ENCODE measurements at regions not wholly inside any gene's neighbourhood (a gene's known extent, or its start where the extent isn't known, plus 50 kb on each side); places are given as distances from the start of the nearest gene placed in this dataset.

DNA sequence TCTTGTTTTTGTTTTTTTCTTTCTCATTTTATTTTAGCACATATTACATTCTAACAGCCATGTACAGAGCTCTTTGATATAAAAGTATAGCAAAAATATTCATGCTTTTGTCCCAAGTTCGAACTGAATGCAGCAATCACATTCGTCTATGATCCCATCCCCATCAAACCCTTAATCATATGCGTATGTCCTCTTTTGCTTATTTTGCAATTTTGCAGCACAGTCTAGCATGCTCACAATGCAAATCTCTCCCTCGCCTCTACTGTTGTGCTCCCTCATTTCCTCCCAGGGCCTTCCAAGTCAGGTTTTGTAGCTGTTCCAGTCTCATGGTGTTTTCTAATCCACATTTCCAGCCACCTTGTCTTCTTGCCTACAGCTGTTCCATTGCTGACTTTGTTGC lies 144.6 kb upstream of the VEPH1 start:
- H3K4me1 ChIP-seq (ENCODE audit: control insufficient read depth, insufficient read depth, low read length) = no peaks in the 10 kb centered on the region
- H3K4me3 ChIP-seq (ENCODE audit: low read depth, low read length) = no peak overlapping the region
- no peaks in the 10 kb centered on the region for H3K27me3 ChIP-seq (ENCODE audit: control insufficient read depth, insufficient read depth, low read length)
- no peaks in the 10 kb centered on the region for H3K36me3 ChIP-seq (ENCODE audit: control insufficient read depth, insufficient read depth, low read length)
- no peak overlapping the region for H3K9ac ChIP-seq (ENCODE audit: low read depth, low read length)
- H3K9me3 ChIP-seq (ENCODE audit: control insufficient read depth, insufficient read depth, low read length) = no peaks in the 10 kb centered on the region

DNA sequence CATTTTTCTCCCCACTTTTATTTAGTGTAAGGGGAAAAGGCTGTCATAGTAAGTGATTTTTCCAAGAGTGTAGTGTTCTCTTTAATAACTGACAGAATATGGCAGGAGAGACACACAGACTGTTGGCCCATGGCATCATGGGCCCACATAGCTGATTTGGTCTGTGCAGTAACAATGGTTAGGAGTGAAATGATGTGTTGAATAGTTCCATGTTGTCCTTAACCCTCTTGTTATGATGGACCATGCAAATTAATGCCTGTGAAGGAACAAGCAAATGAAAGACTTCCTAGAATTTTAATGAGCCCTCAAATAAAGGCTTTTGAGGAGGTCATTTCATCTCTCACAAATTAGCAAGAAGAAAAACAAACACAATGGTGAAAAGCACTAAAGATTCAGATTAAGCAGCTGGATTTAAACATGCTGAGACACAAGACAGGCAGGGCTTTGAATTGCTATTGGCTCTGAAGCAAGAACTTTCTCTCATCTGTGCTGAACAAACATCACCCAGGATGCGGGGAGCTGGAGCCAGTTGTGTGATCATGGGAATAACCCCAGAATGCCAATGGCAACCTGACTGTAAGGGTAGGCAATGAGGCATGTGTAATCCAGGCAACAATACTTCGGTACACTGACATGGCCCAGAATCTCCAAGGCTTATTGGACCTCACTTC lies 136.7 kb upstream of the VEPH1 start:
- Histone ChIP-seq H3K4me1 (ENCODE audit: control insufficient read depth, insufficient read depth, low read length) (no peaks in the 10 kb centered on the region), H3K9me3 (ENCODE audit: control insufficient read depth, insufficient read depth, low read length) (no peaks in the 10 kb centered on the region), H3K9ac (ENCODE audit: low read depth, low read length) (no peak overlapping the region), H3K27me3 (ENCODE audit: control insufficient read depth, insufficient read depth, low read length) (no peaks in the 10 kb centered on the region), H3K4me3 (ENCODE audit: low read depth, low read length) (no peak overlapping the region), H3K36me3 (ENCODE audit: control insufficient read depth, insufficient read depth, low read length) (no peaks in the 10 kb centered on the region)

DNA sequence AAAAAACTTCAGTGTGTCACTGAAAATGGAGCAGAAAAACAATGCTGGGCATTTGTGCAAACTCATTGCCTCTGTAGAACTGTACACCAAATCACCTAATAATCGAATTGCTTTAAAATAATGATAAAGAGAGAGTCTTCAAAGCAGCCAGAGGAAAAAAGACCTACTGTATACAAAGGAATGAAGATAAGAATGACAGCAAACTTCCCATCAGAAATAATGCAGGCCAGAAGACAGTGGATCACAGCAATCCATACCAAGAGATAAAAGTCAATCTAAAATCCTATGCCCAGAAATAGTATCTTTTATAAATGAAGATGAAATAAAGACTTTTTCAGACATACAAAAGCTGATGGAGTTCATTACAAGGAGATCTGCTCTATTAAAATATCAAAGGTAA lies 134.7 kb upstream of the VEPH1 start:
- Histone ChIP-seq H3K4me1 (ENCODE audit: control insufficient read depth, insufficient read depth, low read length) (no peaks in the 10 kb centered on the region), H3K36me3 (ENCODE audit: control insufficient read depth, insufficient read depth, low read length) (no peaks in the 10 kb centered on the region), H3K9ac (ENCODE audit: low read depth, low read length) (no peak overlapping the region), H3K9me3 (ENCODE audit: control insufficient read depth, insufficient read depth, low read length) (no peaks in the 10 kb centered on the region), H3K4me3 (ENCODE audit: low read depth, low read length) (no peak overlapping the region), H3K27me3 (ENCODE audit: control insufficient read depth, insufficient read depth, low read length) (no peaks in the 10 kb centered on the region)

DNA sequence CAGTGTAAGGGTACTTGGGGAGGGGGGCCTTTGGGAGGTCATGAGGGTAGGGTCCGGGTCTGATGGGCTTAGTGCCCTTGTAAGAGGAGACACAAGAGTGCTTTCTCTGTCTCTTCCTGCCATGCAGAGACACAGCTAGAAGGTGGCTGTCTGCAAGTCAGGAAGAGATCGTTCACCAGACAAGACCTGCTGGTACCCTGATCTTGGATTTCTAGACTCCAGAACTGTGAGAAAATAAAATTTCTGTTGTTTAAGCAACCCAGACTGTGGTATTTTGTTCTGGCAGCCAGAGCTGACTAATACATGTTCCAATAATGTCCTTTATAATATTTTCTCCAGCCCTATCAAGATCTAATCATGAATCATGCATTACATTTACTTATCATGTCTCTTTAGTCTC lies 130.0 kb upstream of the VEPH1 start:
- Histone ChIP-seq H3K4me1 (ENCODE audit: control insufficient read depth, insufficient read depth, low read length) (no peaks in the 10 kb centered on the region), H3K9ac (ENCODE audit: low read depth, low read length) (no peak overlapping the region), H3K36me3 (ENCODE audit: control insufficient read depth, insufficient read depth, low read length) (no peaks in the 10 kb centered on the region), H3K4me3 (ENCODE audit: low read depth, low read length) (no peak overlapping the region), H3K27me3 (ENCODE audit: control insufficient read depth, insufficient read depth, low read length) (no peaks in the 10 kb centered on the region), H3K9me3 (ENCODE audit: control insufficient read depth, insufficient read depth, low read length) (no peaks in the 10 kb centered on the region)

DNA sequence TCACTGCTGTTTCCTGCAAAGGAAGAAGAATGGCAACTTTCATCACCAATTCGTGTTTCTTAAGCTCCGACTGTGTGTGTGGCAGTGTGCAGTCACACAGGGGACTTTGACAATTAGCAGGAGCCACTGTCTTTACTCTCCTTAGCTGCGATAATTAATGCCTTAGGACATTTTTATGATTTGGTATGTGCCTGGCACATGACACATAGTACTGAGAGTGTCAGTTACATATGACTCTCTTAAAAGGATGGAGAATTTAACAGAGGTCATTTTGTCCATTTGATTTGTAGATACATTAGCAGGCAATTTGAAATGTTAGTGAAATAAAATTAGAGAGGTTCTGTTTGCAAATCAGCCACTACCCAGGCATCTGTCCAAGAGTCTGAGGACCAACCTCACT lies 128.9 kb upstream of the VEPH1 start:
- H3K4me3 ChIP-seq (ENCODE audit: low read depth, low read length) = no peak overlapping the region
- no peaks in the 10 kb centered on the region for H3K9me3 ChIP-seq (ENCODE audit: control insufficient read depth, insufficient read depth, low read length)
- no peaks in the 10 kb centered on the region for H3K36me3 ChIP-seq (ENCODE audit: control insufficient read depth, insufficient read depth, low read length)
- no peaks in the 10 kb centered on the region for H3K4me1 ChIP-seq (ENCODE audit: control insufficient read depth, insufficient read depth, low read length)
- no peaks in the 10 kb centered on the region for H3K27me3 ChIP-seq (ENCODE audit: control insufficient read depth, insufficient read depth, low read length)
- no peak overlapping the region for H3K9ac ChIP-seq (ENCODE audit: low read depth, low read length)

DNA sequence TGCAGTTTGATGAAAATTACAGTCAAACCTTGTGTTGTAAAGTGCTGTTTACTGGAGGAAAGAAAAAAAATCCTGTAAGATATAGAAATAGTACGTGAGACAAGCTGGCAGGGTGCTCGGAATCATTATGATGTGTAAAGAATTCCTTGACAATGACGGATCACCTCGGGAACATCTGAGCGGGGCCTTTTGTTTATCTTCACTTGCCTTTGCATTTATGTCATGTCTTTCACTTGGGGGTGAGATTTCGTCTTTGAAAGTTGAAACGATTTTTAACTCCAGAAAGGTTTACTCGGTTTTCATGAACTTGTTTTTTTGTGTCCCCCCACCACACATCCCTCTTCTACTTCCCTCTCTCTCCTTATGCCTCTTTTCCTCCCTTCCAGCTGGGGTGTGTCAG lies 128.3 kb upstream of the VEPH1 start:
- no peaks in the 10 kb centered on the region for H3K9me3 ChIP-seq (ENCODE audit: control insufficient read depth, insufficient read depth, low read length)
- H3K27me3 ChIP-seq (ENCODE audit: control insufficient read depth, insufficient read depth, low read length) = no peaks in the 10 kb centered on the region
- H3K4me1 ChIP-seq (ENCODE audit: control insufficient read depth, insufficient read depth, low read length) = no peaks in the 10 kb centered on the region
- H3K36me3 ChIP-seq (ENCODE audit: control insufficient read depth, insufficient read depth, low read length) = no peaks in the 10 kb centered on the region
- no peak overlapping the region for H3K9ac ChIP-seq (ENCODE audit: low read depth, low read length)
- H3K4me3 ChIP-seq (ENCODE audit: low read depth, low read length) = no peak overlapping the region

DNA sequence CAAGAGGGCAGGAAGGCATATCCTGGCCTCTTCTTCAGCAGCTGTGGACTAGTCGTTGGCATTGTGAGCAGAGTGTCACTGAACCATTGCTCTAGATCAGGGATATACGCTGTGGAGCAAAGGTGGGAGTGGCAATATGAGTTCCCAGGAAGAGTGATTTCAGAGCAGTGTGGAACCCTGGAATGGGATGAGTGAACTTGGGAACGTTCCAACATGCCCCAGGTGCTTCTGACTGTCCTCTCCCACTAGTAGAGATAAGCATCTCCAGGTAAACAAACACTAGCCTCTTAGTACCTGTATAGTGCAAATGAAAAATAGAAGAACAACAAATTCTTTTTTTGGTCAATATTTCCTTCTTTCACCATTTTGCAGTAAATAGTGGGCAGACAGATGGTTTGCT lies 123.6 kb upstream of the VEPH1 start:
- H3K4me1 ChIP-seq (ENCODE audit: control insufficient read depth, insufficient read depth, low read length) = no peaks in the 10 kb centered on the region
- no peaks in the 10 kb centered on the region for H3K9me3 ChIP-seq (ENCODE audit: control insufficient read depth, insufficient read depth, low read length)
- no peaks in the 10 kb centered on the region for H3K36me3 ChIP-seq (ENCODE audit: control insufficient read depth, insufficient read depth, low read length)
- no peaks in the 10 kb centered on the region for H3K27me3 ChIP-seq (ENCODE audit: control insufficient read depth, insufficient read depth, low read length)
- no peak overlapping the region for H3K4me3 ChIP-seq (ENCODE audit: low read depth, low read length)
- H3K9ac ChIP-seq (ENCODE audit: low read depth, low read length) = no peak overlapping the region

DNA sequence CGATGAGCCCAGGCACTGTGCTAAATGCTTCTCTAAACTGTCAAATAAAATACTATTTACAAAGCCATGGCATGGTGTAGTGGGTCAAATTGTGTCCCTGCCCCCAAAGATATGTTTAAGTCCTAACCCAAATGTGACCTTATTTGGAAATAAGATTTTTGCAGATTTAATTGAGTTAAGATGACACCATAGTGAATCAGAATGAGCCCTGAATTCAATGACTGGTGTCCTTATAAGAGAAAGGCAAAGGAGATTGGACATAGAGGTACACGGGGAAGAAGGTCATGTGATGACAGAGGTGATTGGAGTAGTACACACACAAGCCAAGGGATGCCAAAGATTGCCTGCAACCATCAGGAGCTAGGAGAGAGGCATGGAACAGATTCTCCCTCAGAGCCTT lies 121.6 kb upstream of the VEPH1 start:
- H3K27me3 ChIP-seq (ENCODE audit: control insufficient read depth, insufficient read depth, low read length) = no peaks in the 10 kb centered on the region
- H3K9me3 ChIP-seq (ENCODE audit: control insufficient read depth, insufficient read depth, low read length) = no peaks in the 10 kb centered on the region
- no peak overlapping the region for H3K9ac ChIP-seq (ENCODE audit: low read depth, low read length)
- H3K4me3 ChIP-seq (ENCODE audit: low read depth, low read length) = no peak overlapping the region
- H3K36me3 ChIP-seq (ENCODE audit: control insufficient read depth, insufficient read depth, low read length) = no peaks in the 10 kb centered on the region
- no peaks in the 10 kb centered on the region for H3K4me1 ChIP-seq (ENCODE audit: control insufficient read depth, insufficient read depth, low read length)

DNA sequence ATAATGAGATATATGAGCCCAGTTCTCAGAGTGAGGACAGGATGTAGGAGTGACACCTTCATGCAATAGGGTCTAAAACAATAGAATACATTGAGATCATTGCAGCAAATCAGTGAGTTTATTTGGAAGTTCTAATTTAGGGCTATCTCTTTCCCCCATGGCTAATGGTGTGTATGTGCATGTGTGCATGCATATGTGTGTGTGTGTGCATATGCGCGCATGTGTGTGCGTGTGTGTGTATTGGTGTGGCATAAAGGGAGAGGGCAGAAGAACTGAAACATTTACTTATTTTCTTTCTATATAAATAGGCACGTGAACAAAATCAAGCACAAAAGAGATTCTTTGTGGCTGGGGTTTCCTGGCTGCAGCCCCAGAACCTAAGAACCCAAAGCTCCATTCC lies 115.7 kb upstream of the VEPH1 start:
- no peaks in the 10 kb centered on the region for H3K4me1 ChIP-seq (ENCODE audit: control insufficient read depth, insufficient read depth, low read length)
- H3K9me3 ChIP-seq (ENCODE audit: control insufficient read depth, insufficient read depth, low read length) = no peaks in the 10 kb centered on the region
- no peaks in the 10 kb centered on the region for H3K36me3 ChIP-seq (ENCODE audit: control insufficient read depth, insufficient read depth, low read length)
- H3K4me3 ChIP-seq (ENCODE audit: low read depth, low read length) = no peak overlapping the region
- no peak overlapping the region for H3K9ac ChIP-seq (ENCODE audit: low read depth, low read length)
- H3K27me3 ChIP-seq (ENCODE audit: control insufficient read depth, insufficient read depth, low read length) = no peaks in the 10 kb centered on the region

DNA sequence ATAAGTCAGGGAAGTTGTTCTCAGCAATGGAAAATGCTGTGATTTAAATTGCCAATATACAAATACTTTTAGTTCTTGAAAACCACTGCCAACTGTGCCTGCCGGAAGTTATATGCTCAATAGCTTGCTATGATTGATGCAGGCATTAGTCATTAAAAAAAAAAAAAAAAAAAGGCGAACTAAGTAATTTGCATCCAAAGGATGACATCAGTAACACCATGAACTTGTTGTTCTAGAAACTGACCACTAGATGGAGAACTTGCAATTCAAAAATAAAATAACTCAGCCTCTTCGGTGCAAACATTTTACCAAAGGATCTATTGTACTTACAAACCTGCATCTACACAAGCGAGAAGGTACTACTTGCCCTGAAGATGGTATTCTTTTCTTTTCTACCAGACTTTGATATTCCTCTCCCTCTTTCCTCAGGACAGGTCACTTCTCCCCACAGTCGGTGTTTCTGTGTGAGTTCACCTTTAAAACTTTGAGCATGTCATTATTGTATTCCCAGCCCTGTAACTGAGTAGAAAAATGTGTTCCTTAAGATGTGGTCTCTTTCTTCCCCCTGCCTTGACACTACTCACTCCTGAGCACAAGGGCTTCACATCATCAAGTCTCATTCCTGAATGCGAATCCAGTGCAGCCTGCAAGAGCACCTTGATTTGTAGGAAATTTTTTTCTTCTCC lies 115.0 kb upstream of the VEPH1 start:
- Histone ChIP-seq H3K9me3 (ENCODE audit: control insufficient read depth, insufficient read depth, low read length) (no peaks in the 10 kb centered on the region), H3K36me3 (ENCODE audit: control insufficient read depth, insufficient read depth, low read length) (no peaks in the 10 kb centered on the region), H3K27me3 (ENCODE audit: control insufficient read depth, insufficient read depth, low read length) (no peaks in the 10 kb centered on the region), H3K9ac (ENCODE audit: low read depth, low read length) (no peak overlapping the region), H3K4me3 (ENCODE audit: low read depth, low read length) (no peak overlapping the region), H3K4me1 (ENCODE audit: control insufficient read depth, insufficient read depth, low read length) (no peaks in the 10 kb centered on the region)

DNA sequence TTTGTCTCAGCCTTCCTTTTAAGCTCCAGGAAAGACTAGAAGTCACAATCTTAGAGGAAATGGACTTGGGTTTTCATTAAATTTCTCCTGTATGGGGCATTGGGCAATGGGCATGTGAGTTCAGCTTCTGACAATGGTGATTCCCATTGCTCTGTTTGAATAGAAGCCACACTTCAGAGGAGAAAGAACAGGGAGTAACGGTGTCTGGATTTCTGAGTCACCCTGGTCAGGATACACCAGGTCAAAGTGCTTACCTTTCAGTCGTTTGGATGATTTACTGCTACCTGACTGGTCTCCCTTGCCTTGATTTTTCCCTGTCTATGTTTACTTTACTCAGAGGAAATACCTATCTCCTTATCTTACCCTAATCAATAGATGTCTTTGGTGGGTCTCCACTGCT lies 111.7 kb upstream of the VEPH1 start:
- no peaks in the 10 kb centered on the region for H3K36me3 ChIP-seq (ENCODE audit: control insufficient read depth, insufficient read depth, low read length)
- H3K27me3 ChIP-seq (ENCODE audit: control insufficient read depth, insufficient read depth, low read length) = no peaks in the 10 kb centered on the region
- H3K9ac ChIP-seq (ENCODE audit: low read depth, low read length) = no peak overlapping the region
- no peak overlapping the region for H3K4me3 ChIP-seq (ENCODE audit: low read depth, low read length)
- H3K4me1 ChIP-seq (ENCODE audit: control insufficient read depth, insufficient read depth, low read length) = no peaks in the 10 kb centered on the region
- no peaks in the 10 kb centered on the region for H3K9me3 ChIP-seq (ENCODE audit: control insufficient read depth, insufficient read depth, low read length)

DNA sequence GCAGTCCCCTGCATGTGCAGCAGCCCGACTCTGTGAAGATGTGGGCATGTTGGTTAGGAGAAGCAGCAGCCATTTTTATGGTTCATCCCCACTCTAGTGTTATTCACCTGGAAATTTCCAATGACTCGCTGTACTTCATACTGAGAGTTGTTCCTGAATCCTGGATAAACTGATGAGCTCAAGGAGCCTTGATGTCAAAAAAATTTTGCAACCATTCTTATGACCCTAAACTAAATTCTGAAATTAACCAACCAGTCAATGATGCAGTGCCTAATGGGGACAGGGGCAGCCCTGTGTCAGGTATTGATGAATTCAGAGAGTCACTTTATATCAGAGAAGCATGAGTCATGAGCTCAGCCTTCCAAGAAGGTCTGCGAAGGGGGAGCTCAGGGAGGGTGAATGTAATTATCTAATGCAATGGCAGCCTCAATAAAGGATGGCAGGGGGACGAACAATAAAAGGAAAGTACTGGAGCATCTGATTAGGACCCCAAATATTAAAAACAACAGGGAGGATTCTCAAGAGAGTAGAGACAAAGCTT lies 108.4 kb upstream of the VEPH1 start:
- no peaks in the 10 kb centered on the region for H3K4me1 ChIP-seq (ENCODE audit: control insufficient read depth, insufficient read depth, low read length)

More for the DNA sequence above, 108.4 kb upstream of the VEPH1 start:
- Histone ChIP-seq H3K9me3 (ENCODE audit: control insufficient read depth, insufficient read depth, low read length) (no peaks in the 10 kb centered on the region), H3K27me3 (ENCODE audit: control insufficient read depth, insufficient read depth, low read length) (no peaks in the 10 kb centered on the region), H3K9ac (ENCODE audit: low read depth, low read length) (no peak overlapping the region), H3K36me3 (ENCODE audit: control insufficient read depth, insufficient read depth, low read length) (no peaks in the 10 kb centered on the region), H3K4me3 (ENCODE audit: low read depth, low read length) (no peak overlapping the region)

Measured in iPS-15b (cell line).